HL-60 (cell line): ENCODE measurements at regions not wholly inside any gene's neighbourhood (a gene's known extent, or its start where the extent isn't known, plus 50 kb on each side); places are given as distances from the start of the nearest gene placed in this dataset.

Experiments used
- DNase-seq, 2 experiments: peaks; one replicate each; pipeline ENCODE4 v3.0.0-alpha.2; 2010 to 2020; ENCODE audit warnings: low read depth in 1 of 2, low spot score in 1 of 2
- H3K27ac ChIP-seq: fragments of 250-450 bp; sonication (Bioruptor Pico); replicated peaks from 2 replicates; pipeline ENCODE4 v1.5.1; 2020; ENCODE audit warnings: mild to moderate bottlenecking, moderate library complexity
- H3K27me3 ChIP-seq: fragments of 250-450 bp; sonication (Bioruptor Pico); 2 replicates; pipeline ENCODE4 v1.5.1; 2021; ENCODE audit warnings: mild to moderate bottlenecking, moderate library complexity; ENCODE audit not compliant: insufficient read depth, poor library complexity, severe bottlenecking
- H3K4me3 ChIP-seq: replicated peaks from 2 replicates; pipeline ENCODE4 v1.5.1; 2011; ENCODE audit warnings: mild to moderate bottlenecking, control low read depth, low read length; ENCODE audit not compliant: insufficient read depth
- GABPA ChIP-seq: IDR thresholded peaks from 2 replicates; pipeline ENCODE4 v1.6.1; 2012; ENCODE audit warnings: low read depth
- POLR2AphosphoS5 ChIP-seq: IDR thresholded peaks from 2 replicates; pipeline ENCODE4 v1.6.1; 2012; ENCODE audit warnings: low read depth
- SPI1 ChIP-seq: IDR thresholded peaks from 2 replicates; pipeline ENCODE4 v1.6.1; 2012; ENCODE audit warnings: low read depth, mild to moderate bottlenecking, borderline replicate concordance
- TF ChIP-seq, protein P1 (sequence below): IDR thresholded peaks from 2 replicates; pipeline ENCODE4 v1.6.1; 2012; ENCODE audit warnings: low read depth; ENCODE audit not compliant: insufficient replicate concordance
- TF ChIP-seq, protein P2 (sequence below): IDR thresholded peaks from one replicate; pipeline ENCODE4 v1.5.1; 2011; ENCODE audit warnings: low read length, control low read depth, inconsistent platforms; ENCODE audit not compliant: insufficient read depth

DNA sequence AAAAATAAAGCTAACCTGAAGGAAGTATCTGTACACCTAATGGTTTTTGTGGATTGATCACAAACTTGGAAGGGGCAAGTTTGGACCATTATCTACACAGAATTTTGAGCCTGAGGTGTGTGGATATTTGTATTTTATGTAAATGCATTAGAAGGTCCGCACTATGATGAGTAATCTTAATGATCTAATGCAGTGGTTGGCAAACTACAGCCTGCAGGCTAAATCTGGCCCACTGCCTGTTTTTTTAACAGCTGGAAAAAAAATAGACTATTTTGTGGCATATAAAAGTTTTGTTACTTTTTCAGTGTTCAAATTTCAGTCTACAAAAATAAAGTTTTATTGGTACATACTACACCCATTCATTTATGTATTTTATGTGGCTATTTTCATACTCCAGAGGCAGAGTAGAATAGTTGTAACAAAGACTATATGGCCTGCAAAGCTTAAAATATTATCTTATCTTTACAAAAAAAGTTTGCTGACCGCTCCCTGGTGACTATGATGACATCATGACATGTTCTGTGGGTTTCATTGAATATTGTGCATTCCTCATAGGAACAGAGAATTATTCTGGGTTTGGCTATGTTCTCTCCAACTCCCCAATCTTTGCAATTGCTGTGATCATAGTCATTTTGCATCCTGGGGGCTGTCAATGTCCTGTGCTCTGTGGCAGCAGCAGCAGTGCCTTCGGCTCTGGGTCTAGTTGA is 962.6 kb upstream of the FBXO33 start:
- no peak for DNase-seq
- TF ChIP-seq POLR2AphosphoS5 = no peak
- no peak for TF ChIP-seq SPI1
- TF ChIP-seq, protein P1, sequence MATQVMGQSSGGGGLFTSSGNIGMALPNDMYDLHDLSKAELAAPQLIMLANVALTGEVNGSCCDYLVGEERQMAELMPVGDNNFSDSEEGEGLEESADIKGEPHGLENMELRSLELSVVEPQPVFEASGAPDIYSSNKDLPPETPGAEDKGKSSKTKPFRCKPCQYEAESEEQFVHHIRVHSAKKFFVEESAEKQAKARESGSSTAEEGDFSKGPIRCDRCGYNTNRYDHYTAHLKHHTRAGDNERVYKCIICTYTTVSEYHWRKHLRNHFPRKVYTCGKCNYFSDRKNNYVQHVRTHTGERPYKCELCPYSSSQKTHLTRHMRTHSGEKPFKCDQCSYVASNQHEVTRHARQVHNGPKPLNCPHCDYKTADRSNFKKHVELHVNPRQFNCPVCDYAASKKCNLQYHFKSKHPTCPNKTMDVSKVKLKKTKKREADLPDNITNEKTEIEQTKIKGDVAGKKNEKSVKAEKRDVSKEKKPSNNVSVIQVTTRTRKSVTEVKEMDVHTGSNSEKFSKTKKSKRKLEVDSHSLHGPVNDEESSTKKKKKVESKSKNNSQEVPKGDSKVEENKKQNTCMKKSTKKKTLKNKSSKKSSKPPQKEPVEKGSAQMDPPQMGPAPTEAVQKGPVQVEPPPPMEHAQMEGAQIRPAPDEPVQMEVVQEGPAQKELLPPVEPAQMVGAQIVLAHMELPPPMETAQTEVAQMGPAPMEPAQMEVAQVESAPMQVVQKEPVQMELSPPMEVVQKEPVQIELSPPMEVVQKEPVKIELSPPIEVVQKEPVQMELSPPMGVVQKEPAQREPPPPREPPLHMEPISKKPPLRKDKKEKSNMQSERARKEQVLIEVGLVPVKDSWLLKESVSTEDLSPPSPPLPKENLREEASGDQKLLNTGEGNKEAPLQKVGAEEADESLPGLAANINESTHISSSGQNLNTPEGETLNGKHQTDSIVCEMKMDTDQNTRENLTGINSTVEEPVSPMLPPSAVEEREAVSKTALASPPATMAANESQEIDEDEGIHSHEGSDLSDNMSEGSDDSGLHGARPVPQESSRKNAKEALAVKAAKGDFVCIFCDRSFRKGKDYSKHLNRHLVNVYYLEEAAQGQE = no peak
- TF ChIP-seq, protein P2, sequence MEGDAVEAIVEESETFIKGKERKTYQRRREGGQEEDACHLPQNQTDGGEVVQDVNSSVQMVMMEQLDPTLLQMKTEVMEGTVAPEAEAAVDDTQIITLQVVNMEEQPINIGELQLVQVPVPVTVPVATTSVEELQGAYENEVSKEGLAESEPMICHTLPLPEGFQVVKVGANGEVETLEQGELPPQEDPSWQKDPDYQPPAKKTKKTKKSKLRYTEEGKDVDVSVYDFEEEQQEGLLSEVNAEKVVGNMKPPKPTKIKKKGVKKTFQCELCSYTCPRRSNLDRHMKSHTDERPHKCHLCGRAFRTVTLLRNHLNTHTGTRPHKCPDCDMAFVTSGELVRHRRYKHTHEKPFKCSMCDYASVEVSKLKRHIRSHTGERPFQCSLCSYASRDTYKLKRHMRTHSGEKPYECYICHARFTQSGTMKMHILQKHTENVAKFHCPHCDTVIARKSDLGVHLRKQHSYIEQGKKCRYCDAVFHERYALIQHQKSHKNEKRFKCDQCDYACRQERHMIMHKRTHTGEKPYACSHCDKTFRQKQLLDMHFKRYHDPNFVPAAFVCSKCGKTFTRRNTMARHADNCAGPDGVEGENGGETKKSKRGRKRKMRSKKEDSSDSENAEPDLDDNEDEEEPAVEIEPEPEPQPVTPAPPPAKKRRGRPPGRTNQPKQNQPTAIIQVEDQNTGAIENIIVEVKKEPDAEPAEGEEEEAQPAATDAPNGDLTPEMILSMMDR = no peak
- TF ChIP-seq GABPA = no peak
- H3K4me3 ChIP-seq = no peak overlapping the region
- H3K27me3 ChIP-seq = no peaks in the 10 kb centered on the region
- H3K27ac ChIP-seq = no peak overlapping the region

DNA sequence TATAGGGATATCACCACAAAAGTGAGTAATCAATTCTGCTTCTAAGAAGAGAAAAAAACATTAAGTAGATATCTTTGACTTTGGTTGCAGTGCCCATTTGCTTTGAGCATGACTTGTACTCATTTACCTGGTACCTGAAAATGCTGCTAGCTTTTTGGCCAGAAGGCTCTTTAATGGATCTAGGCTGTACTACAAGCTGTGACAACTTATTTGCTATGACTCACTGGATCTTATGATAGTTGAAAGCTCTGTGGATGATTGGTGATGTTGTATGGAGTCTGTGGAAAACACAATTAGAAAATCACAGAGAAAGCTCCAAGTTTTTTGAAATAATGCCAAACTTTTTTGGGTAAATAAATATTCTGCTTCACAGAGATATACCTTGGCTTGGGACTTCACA is 960.9 kb upstream of the FBXO33 start:
- no peak for DNase-seq
- H3K27me3 ChIP-seq = no peaks in the 10 kb centered on the region

DNA sequence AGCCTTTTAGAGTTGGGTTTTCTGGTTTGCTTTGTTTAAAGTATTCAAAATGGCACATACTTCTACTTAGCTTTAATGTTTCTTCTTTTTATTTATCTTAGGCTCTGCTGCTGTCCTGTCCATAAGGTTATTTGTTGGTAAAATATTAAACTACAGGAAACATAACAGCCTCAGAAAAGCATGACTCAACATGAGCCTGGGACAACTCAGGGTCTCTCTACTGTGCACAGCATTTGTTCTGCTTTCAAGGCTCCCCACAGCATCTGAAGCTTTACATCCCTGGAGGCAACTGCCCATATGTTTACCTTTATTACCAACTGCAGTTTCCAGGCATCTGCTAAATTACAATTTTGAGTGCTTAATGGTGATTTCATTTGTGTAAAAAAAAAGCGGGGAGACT is 954.2 kb upstream of the FBXO33 start:
- TF ChIP-seq POLR2AphosphoS5 = no peak
- TF ChIP-seq, protein P1 = no peak
- TF ChIP-seq, protein P2 = no peak
- TF ChIP-seq SPI1 = no peak
- no peak for TF ChIP-seq GABPA
- H3K4me3 ChIP-seq = no peak overlapping the region
- no peak overlapping the region for H3K27ac ChIP-seq
- H3K27me3 ChIP-seq = no peaks in the 10 kb centered on the region
- no peak for DNase-seq

More for the DNA sequence above, 960.9 kb upstream of the FBXO33 start:
- Histone ChIP-seq H3K4me3 (no peak overlapping the region), H3K27ac (no peak overlapping the region)
- TF ChIP-seq GABPA (no peak), SPI1 (no peak)

DNA sequence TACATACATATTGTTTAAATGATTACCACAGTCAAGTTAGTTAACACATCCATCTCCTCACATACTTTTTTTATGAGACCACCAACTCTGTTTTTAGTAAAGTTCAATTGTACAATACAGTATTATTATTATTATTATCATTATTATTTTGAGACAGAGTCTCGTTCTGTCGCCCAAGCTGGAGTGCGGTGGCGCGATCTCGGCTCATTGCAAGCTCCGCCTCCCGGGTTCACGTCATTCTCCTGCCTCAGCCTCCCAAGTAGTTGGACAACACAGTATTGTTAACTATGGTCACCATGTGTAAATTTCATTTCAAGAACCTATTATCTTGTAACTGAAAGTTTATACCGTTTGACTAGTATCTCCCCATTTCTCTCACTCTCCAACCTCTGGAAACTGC is 942.0 kb upstream of the FBXO33 start:
- H3K4me3 ChIP-seq = no peak overlapping the region
- no peak for DNase-seq
- no peak for TF ChIP-seq GABPA
- TF ChIP-seq POLR2AphosphoS5 = no peak
- TF ChIP-seq, protein P2 = no peak
- TF ChIP-seq, protein P1 = no peak
- TF ChIP-seq SPI1 = no peak
- no peak overlapping the region for H3K27ac ChIP-seq
- no peaks in the 10 kb centered on the region for H3K27me3 ChIP-seq
